ENCODE measurements at regions not wholly inside any gene's neighbourhood (a gene's known extent, or its start where the extent isn't known, plus 50 kb on each side); places are given as distances from the start of the nearest gene placed in this dataset.

DNA sequence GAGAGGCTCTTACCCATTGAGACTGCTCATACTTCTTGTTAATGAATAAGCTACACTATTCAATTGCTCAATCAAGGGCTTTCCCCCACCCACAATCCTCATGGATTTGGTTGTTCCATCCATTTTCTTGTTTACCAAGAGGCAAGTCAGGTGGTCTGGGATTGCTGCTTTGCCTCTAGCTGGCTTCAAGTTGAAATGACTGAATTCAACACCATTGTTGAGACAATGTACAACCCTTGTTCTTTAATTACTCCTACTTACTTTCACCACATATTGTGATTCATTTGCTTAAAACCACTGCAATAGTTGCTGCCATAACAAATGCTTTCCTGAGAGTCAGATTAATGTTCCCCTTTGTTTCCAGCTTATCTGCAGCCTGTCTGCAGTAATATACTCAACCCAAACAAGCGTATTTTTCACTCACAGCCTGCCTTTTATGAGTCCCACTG, 532.2 kb downstream of the RIT2 start:
- Mint-ChIP-seq H3K4me1 (peaks cover 26% of the 10 kb centered on the region), H3K9me3 (no peaks in the 10 kb centered on the region), H3K36me3 (no peaks in the 10 kb centered on the region), H3K27me3 (ENCODE audit: low read depth) (no peaks in the 10 kb centered on the region), H3K27ac (no peak overlapping the region), H3K4me3 (no peak overlapping the region)
- no peak for DNase-seq (ENCODE audit: low spot score in 2 of 2, unreplicated experiment in 2 of 2)
- TF ChIP-seq, protein P1, sequence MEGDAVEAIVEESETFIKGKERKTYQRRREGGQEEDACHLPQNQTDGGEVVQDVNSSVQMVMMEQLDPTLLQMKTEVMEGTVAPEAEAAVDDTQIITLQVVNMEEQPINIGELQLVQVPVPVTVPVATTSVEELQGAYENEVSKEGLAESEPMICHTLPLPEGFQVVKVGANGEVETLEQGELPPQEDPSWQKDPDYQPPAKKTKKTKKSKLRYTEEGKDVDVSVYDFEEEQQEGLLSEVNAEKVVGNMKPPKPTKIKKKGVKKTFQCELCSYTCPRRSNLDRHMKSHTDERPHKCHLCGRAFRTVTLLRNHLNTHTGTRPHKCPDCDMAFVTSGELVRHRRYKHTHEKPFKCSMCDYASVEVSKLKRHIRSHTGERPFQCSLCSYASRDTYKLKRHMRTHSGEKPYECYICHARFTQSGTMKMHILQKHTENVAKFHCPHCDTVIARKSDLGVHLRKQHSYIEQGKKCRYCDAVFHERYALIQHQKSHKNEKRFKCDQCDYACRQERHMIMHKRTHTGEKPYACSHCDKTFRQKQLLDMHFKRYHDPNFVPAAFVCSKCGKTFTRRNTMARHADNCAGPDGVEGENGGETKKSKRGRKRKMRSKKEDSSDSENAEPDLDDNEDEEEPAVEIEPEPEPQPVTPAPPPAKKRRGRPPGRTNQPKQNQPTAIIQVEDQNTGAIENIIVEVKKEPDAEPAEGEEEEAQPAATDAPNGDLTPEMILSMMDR (IDR thresholded peaks at IDR 0.05; ENCODE audit: unreplicated experiment) = no peak

DNA sequence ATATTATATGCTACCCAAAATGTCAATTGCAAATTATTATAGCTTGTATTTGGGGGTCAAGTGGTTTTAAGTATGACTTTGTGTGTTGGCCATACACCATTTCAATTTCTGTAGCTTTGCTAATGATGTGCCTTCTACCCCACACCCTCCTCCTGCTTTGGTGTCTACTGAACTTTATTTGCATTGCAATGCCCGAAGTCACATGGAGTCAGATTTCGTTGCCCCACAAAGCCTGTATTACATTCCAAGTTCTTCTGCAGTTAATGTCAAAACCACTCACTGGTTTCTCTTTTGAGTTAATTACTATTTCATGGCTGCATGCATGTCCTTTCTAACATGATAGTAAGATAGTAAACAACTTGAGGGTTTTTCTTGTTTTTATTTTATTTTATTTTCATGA, 528.9 kb downstream of the RIT2 start:
- TF ChIP-seq, protein P1 (IDR thresholded peaks at IDR 0.05; ENCODE audit: unreplicated experiment) = no peak
- Mint-ChIP-seq H3K4me3 (no peak overlapping the region), H3K36me3 (no peaks in the 10 kb centered on the region), H3K27ac (no peak overlapping the region), H3K27me3 (ENCODE audit: low read depth) (no peaks in the 10 kb centered on the region), H3K4me1 (peaks cover 26% of the 10 kb centered on the region), H3K9me3 (peaks cover 9% of the 10 kb centered on the region)
- DNase-seq (ENCODE audit: low spot score in 2 of 2, unreplicated experiment in 2 of 2) = no peak

DNA sequence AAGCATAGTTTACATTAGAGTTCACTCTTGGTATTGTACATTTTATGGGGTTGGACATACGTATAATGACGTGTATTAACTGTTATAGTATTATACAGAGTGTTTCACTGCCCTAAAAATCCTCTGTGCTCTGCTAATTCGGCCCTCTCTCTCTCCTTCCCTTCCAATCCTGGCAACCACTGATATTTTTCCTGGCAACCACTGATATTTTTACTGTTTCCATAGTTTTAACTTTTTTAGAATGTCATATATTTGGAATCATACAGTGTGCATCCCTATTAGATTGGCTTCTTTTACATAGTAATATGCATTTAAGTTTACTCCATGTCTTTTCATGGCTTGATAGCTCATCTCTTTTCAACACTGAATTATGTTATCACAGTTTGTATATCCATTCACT, 526.7 kb downstream of the RIT2 start:
- no peak overlapping the region for H3K27ac Mint-ChIP-seq
- no peaks in the 10 kb centered on the region for H3K27me3 Mint-ChIP-seq (ENCODE audit: low read depth)
- H3K4me1 Mint-ChIP-seq = peaks cover 15% of the 10 kb centered on the region
- TF ChIP-seq, protein P1 (IDR thresholded peaks at IDR 0.05; ENCODE audit: unreplicated experiment) = no peak
- H3K9me3 Mint-ChIP-seq = peaks cover 25% of the 10 kb centered on the region
- peaks cover 4% of the 10 kb centered on the region for H3K36me3 Mint-ChIP-seq
- DNase-seq (ENCODE audit: low spot score in 2 of 2, unreplicated experiment in 2 of 2) = no peak
- no peak overlapping the region for H3K4me3 Mint-ChIP-seq

DNA sequence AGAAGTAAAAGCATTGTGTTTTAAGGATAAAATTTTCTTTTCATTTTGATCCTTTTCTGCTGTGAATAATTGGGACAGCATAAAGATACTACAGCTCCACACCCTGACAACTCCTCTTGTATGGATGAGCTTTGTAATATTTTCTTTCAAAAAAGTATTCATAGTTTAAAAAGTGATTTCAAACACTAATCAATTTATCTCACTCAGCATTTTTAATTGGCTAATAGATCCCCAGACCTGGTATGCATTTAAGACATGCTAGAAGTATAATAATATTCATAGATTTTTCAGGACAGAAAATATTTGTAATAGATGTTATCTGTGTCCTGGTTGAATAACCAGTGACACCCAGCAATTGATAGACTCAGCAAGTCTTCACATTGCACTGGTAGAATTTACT, 510.7 kb downstream of the RIT2 start:
- Mint-ChIP-seq H3K27ac (no peak overlapping the region), H3K36me3 (no peaks in the 10 kb centered on the region), H3K9me3 (peaks cover 10% of the 10 kb centered on the region), H3K4me1 (peaks cover 6% of the 10 kb centered on the region), H3K27me3 (ENCODE audit: low read depth) (no peaks in the 10 kb centered on the region), H3K4me3 (no peak overlapping the region)
- TF ChIP-seq, protein P1 (IDR thresholded peaks at IDR 0.05; ENCODE audit: unreplicated experiment) = no peak
- no peak for DNase-seq (ENCODE audit: low spot score in 2 of 2, unreplicated experiment in 2 of 2)

DNA sequence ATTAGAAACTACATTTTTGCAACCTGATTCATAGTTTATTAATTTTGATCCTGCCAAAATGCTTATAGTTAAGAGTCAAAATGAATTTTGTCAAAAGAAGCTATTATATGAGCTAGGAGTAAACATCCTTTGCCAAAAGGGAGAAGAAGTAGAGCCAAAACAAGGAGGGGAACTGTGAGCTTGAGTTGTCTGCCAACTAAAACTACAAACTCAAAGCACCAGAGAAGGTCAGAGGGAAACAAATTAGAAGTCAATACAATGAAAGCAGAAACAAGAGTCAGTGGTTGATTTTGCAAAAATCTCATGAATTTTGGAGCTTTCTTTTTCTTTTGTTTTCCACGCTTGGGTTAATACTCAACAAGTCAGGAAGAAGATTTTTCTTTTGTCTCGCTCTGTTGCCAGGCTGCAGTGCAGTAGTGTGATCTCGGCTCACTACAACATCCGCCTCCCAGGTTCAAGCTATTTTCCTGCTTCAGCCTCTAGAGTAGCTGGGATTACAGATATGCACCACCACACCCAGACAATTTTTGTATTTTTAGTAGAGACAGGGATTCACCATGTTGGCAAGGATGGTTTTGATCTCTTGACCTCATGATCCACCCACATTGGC, 508.5 kb downstream of the RIT2 start:
- Mint-ChIP-seq H3K9me3 (peaks cover 14% of the 10 kb centered on the region), H3K4me1 (peaks cover 4% of the 10 kb centered on the region), H3K27me3 (ENCODE audit: low read depth) (no peaks in the 10 kb centered on the region), H3K27ac (no peak overlapping the region), H3K36me3 (no peaks in the 10 kb centered on the region), H3K4me3 (no peak overlapping the region)
- TF ChIP-seq, protein P1 (IDR thresholded peaks at IDR 0.05; ENCODE audit: unreplicated experiment) = no peak
- no peak for DNase-seq (ENCODE audit: low spot score in 2 of 2, unreplicated experiment in 2 of 2)

DNA sequence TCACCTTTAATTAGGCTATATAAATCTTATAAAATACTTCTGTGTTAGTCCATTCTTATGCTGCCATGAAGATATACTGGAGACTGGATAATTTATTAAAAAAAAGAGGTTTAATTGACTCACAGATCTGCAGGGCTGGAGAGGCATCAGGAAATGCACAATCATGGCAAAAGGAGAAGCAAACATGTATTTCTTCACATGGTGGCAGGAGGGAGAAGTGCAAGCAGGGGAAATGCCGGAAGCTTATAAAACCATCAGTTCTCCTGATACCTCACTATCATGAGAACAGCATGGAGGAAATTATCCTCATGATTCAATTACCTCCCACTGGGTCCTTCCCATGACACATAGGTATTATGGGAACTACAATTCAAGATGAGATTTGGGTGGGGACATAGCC, 504.4 kb downstream of the RIT2 start:
- TF ChIP-seq, protein P1 (IDR thresholded peaks at IDR 0.05; ENCODE audit: unreplicated experiment) = no peak
- H3K36me3 Mint-ChIP-seq = no peaks in the 10 kb centered on the region
- no peak overlapping the region for H3K4me3 Mint-ChIP-seq
- DNase-seq (ENCODE audit: low spot score in 2 of 2, unreplicated experiment in 2 of 2) = no peak
- peaks cover 11% of the 10 kb centered on the region for H3K9me3 Mint-ChIP-seq
- H3K4me1 Mint-ChIP-seq = peaks cover 7% of the 10 kb centered on the region
- no peaks in the 10 kb centered on the region for H3K27me3 Mint-ChIP-seq (ENCODE audit: low read depth)
- no peak overlapping the region for H3K27ac Mint-ChIP-seq
